ENCODE measurements at regions not wholly inside any gene's neighbourhood (a gene's known extent, or its start where the extent isn't known, plus 50 kb on each side); places are given as distances from the start of the nearest gene placed in this dataset.
"Not testable (repeated sequence)": the region's sequence is repeated elsewhere in the genome, so short reads cannot be mapped to it uniquely, and the experiment has no call there.

- not testable (repeated sequence) for TF ChIP-seq YY1 (IDR thresholded peaks at IDR 0.05; ENCODE audit: borderline replicate concordance in 1 of 3, control insufficient read depth in 1 of 3, extremely low read depth in 1 of 3, insufficient read depth in 3 of 3, insufficient read length in 1 of 3, insufficient replicate concordance in 2 of 3, low read depth in 1 of 3, low read length in 2 of 3); RCOR1 (IDR thresholded peaks at IDR 0.05; ENCODE audit: borderline replicate concordance in 1 of 2, low read depth in 2 of 2, low read length in 2 of 2); MAFG (tag; conservative IDR thresholded peaks at IDR 0.05); ZNF551 (CRISPR knock-in tag; IDR thresholded peaks at IDR 0.05); ZNF76 (CRISPR knock-in tag; IDR thresholded peaks at IDR 0.05; ENCODE audit: borderline replicate concordance); SREBF1 (IDR thresholded peaks at IDR 0.05; ENCODE audit: borderline replicate concordance, low read depth, low read length); EZH2 (IDR thresholded peaks at IDR 0.05; ENCODE audit: borderline replicate concordance, low read depth, low read length); FIP1L1 (IDR thresholded peaks at IDR 0.05; ENCODE audit: low read depth, low read length, poor library complexity, severe bottlenecking); CBX8 (IDR thresholded peaks at IDR 0.05; ENCODE audit: borderline replicate concordance, extremely low read depth, low read depth, low read length, poor library complexity, severe bottlenecking); PHF8 (IDR thresholded peaks at IDR 0.05; ENCODE audit: borderline replicate concordance, low read length)
- TF ChIP-seq, protein P1, sequence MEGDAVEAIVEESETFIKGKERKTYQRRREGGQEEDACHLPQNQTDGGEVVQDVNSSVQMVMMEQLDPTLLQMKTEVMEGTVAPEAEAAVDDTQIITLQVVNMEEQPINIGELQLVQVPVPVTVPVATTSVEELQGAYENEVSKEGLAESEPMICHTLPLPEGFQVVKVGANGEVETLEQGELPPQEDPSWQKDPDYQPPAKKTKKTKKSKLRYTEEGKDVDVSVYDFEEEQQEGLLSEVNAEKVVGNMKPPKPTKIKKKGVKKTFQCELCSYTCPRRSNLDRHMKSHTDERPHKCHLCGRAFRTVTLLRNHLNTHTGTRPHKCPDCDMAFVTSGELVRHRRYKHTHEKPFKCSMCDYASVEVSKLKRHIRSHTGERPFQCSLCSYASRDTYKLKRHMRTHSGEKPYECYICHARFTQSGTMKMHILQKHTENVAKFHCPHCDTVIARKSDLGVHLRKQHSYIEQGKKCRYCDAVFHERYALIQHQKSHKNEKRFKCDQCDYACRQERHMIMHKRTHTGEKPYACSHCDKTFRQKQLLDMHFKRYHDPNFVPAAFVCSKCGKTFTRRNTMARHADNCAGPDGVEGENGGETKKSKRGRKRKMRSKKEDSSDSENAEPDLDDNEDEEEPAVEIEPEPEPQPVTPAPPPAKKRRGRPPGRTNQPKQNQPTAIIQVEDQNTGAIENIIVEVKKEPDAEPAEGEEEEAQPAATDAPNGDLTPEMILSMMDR (IDR thresholded peaks at IDR 0.05 in 2 of 3, conservative IDR thresholded peaks at IDR 0.05 in 1 of 3; ENCODE audit: insufficient read depth in 2 of 3, low read depth in 1 of 3, low read length in 3 of 3): not testable (repeated sequence)
Observed at GRCh38 chr4:72213763-72214162, 182.0 kb downstream of the NPFFR2 start.

All from K562 (cell line).